ENCODE measurements at regions not wholly inside any gene's neighbourhood (a gene's known extent, or its start where the extent isn't known, plus 50 kb on each side); places are given as distances from the start of the nearest gene placed in this dataset.

DNA sequence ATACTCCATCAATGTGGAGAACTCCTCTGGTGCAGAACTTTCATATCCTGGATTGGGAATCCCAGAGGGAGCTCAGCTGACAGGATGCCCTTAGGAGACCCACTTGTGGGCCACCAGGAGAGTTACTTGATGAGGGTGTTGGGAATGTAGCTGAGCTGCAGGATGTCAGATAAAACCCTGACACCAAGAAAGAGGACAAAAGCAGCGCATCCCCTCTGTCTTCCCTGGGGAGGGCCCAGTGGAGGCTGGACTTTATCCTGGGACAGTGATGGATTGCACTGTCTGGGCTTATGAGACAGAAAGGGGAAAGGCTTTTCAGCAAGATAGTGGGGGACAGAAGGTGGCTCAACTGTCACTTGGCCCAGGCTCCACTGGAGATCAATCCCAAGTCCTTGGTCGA is 88.1 kb upstream of the BCAR3 start:
- TF ChIP-seq, protein P1, sequence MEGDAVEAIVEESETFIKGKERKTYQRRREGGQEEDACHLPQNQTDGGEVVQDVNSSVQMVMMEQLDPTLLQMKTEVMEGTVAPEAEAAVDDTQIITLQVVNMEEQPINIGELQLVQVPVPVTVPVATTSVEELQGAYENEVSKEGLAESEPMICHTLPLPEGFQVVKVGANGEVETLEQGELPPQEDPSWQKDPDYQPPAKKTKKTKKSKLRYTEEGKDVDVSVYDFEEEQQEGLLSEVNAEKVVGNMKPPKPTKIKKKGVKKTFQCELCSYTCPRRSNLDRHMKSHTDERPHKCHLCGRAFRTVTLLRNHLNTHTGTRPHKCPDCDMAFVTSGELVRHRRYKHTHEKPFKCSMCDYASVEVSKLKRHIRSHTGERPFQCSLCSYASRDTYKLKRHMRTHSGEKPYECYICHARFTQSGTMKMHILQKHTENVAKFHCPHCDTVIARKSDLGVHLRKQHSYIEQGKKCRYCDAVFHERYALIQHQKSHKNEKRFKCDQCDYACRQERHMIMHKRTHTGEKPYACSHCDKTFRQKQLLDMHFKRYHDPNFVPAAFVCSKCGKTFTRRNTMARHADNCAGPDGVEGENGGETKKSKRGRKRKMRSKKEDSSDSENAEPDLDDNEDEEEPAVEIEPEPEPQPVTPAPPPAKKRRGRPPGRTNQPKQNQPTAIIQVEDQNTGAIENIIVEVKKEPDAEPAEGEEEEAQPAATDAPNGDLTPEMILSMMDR (IDR thresholded peaks at IDR 0.05): no peak
- no peak for TF ChIP-seq POLR2A (IDR thresholded peaks at IDR 0.05)

Data from uterus (tissue), 2 donors.